ENCODE measurements at regions not wholly inside any gene's neighbourhood (a gene's known extent, or its start where the extent isn't known, plus 50 kb on each side); places are given as distances from the start of the nearest gene placed in this dataset.

DNA sequence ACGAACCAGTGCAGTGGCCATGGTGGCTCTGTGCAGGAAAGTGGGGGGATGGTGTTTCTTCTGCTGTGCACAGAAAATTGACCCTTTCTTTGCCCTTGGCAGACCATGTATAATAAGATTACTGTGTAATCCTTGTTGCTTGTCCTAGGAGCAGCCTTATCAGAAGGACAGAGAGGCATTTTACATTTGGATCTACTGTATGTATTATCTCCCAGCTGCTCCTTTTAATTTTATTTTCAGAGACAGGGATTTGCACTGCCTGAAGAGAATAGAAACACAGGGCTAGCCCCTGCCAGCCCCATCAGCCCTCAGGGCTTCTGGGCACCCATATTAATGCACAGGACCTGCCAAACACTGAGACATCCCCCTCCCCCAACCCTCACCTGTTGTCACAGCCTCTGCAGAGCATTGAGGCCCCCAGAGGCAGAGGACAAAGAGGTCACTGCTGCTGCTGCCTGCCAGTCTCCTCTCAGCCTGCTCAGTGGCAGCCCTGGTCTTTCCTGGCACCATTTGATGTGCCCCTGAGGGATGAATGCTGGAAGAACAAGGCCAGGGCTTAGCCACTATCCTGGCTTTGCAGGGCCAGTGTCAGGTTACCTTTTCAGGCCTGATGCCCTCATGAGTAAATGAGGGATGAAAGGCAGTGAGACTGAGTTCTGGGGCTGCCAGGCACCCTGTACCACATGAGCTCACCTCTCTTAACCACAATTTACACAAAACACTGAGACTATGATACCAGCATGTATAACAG lies 533.4 kb downstream of the NTRK3 start:
- intact Hi-C loops (cut with DNase I), result no loop called here
- Histone ChIP-seq H3K27ac (no peak overlapping the region), H3K9me3 (no peaks in the 10 kb centered on the region), H3K36me3 (no peaks in the 10 kb centered on the region), H3K27me3 (no peaks in the 10 kb centered on the region), H3K4me3 (no peak overlapping the region), H3K4me1 (no peaks in the 10 kb centered on the region)
- TF ChIP-seq, protein P1, sequence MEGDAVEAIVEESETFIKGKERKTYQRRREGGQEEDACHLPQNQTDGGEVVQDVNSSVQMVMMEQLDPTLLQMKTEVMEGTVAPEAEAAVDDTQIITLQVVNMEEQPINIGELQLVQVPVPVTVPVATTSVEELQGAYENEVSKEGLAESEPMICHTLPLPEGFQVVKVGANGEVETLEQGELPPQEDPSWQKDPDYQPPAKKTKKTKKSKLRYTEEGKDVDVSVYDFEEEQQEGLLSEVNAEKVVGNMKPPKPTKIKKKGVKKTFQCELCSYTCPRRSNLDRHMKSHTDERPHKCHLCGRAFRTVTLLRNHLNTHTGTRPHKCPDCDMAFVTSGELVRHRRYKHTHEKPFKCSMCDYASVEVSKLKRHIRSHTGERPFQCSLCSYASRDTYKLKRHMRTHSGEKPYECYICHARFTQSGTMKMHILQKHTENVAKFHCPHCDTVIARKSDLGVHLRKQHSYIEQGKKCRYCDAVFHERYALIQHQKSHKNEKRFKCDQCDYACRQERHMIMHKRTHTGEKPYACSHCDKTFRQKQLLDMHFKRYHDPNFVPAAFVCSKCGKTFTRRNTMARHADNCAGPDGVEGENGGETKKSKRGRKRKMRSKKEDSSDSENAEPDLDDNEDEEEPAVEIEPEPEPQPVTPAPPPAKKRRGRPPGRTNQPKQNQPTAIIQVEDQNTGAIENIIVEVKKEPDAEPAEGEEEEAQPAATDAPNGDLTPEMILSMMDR (IDR thresholded peaks at IDR 0.05), result no peak
- DNase-seq (ENCODE audit: low spot score in 2 of 2), result no peak

DNA sequence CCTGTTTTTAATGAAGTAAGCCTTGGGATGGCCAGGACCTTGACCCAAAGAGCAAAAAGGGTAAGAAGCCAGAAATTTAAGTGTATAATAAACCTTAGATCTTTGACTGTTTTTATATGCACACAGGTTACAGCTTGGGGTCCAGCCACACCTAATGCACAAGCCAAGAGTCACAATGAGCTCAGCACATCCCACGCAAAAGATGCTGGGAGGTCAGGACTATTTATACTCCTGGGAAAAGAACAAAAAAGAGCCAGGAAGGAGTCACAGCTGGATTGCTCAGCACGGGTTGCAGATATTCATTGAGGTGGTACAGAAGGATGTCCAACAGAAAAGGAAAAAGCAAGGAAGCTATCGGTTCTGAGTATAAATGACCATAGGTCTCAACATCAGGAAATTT lies 536.3 kb downstream of the NTRK3 start:
- H3K4me1 ChIP-seq, result no peaks in the 10 kb centered on the region
- no peak overlapping the region for H3K27ac ChIP-seq
- no peaks in the 10 kb centered on the region for H3K27me3 ChIP-seq
- TF ChIP-seq, protein P1 (IDR thresholded peaks at IDR 0.05), result no peak
- no peak overlapping the region for H3K4me3 ChIP-seq
- DNase-seq (ENCODE audit: low spot score in 2 of 2), result no peak
- no peaks in the 10 kb centered on the region for H3K9me3 ChIP-seq
- H3K36me3 ChIP-seq, result no peaks in the 10 kb centered on the region
- intact Hi-C loops (cut with DNase I), result no loop called here

DNA sequence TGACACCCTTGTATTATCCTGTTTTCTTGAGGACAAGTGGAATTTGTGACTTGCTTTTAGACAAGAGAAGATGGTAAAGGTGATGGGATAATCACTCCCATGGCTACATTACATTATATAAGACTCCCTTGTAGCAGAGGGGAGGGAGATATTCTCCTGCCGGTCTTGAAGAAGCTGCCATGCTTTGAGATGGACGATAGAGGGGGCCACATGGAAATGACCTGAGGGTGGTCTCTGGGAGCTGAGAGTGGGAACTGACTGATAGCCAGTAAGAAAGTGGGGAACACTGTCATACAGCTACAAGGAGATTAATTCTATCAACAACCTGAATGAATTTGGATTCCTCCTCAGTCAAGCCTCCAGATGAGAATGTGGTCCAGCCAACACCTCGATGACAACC lies 540.1 kb downstream of the NTRK3 start:
- Histone ChIP-seq H3K4me1 (no peaks in the 10 kb centered on the region), H3K27me3 (no peaks in the 10 kb centered on the region), H3K4me3 (no peak overlapping the region), H3K36me3 (no peaks in the 10 kb centered on the region), H3K9me3 (no peaks in the 10 kb centered on the region), H3K27ac (no peak overlapping the region)
- TF ChIP-seq, protein P1 (IDR thresholded peaks at IDR 0.05), result no peak
- intact Hi-C loops (cut with DNase I), result no loop called here
- no peak for DNase-seq (ENCODE audit: low spot score in 2 of 2)

GRCh38 chr15:87715252-87715651 lies 541.3 kb downstream of the NTRK3 start:
- Histone ChIP-seq H3K4me1 (no peaks in the 10 kb centered on the region), H3K36me3 (no peaks in the 10 kb centered on the region), H3K9me3 (no peaks in the 10 kb centered on the region), H3K4me3 (no peak overlapping the region), H3K27ac (no peak overlapping the region), H3K27me3 (no peaks in the 10 kb centered on the region)
- intact Hi-C loops (cut with DNase I), result no loop called here
- TF ChIP-seq, protein P1 (IDR thresholded peaks at IDR 0.05), result no peak
- DNase-seq (ENCODE audit: low spot score in 2 of 2), result no peak

DNA sequence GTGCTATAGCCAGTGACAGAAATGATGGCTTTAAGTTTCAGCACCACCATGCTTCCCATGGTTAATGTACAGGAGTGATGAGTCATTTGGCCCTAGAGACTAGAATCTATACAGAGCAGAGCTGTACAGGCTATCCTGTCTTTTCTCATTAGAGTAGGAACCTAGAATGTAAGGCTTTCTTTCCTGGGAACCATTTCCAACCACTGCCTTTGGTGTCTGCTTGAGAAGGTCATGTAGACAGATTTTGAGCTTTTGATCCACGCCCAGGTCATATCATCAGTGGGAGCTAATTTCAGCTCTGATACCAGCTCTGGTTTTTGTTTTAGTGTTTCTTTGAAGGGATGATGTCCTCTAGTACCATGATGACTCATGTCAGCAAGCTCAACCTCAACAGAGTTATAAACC lies 543.1 kb downstream of the NTRK3 start:
- H3K4me3 ChIP-seq, result no peak overlapping the region
- H3K4me1 ChIP-seq, result no peaks in the 10 kb centered on the region
- TF ChIP-seq, protein P1 (IDR thresholded peaks at IDR 0.05), result no peak
- intact Hi-C loops (cut with DNase I), result no loop called here
- no peak for DNase-seq (ENCODE audit: low spot score in 2 of 2)
- H3K9me3 ChIP-seq, result no peaks in the 10 kb centered on the region
- no peaks in the 10 kb centered on the region for H3K27me3 ChIP-seq
- H3K27ac ChIP-seq, result no peak overlapping the region
- H3K36me3 ChIP-seq, result no peaks in the 10 kb centered on the region

DNA sequence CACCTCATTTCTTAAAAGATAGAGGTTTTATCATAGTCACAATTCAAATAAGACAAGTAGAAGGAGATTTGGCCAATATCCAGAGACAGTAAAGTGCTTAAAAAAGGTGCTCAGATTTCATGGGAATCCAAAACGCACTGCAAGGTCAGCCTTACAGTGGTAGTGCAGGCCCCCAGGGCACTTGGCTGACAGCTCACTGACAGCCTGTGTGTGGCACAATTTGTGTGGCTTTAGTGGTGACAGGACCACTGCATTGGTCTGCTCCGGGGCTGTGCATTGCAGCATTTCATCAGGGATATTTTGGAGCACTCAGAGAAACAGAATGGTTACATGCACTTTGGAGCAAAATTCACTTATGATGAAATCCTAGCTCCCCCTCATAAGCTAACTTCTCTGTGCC lies 544.3 kb downstream of the NTRK3 start:
- TF ChIP-seq, protein P1 (IDR thresholded peaks at IDR 0.05), result no peak
- Histone ChIP-seq H3K9me3 (no peaks in the 10 kb centered on the region), H3K27me3 (no peaks in the 10 kb centered on the region), H3K4me3 (no peak overlapping the region), H3K27ac (no peak overlapping the region), H3K36me3 (no peaks in the 10 kb centered on the region), H3K4me1 (no peaks in the 10 kb centered on the region)
- DNase-seq (ENCODE audit: low spot score in 2 of 2), result no peak
- intact Hi-C loops (cut with DNase I), result no loop called here

Measured in ascending aorta (tissue), 2 donors.